ENCODE measurements at regions not wholly inside any gene's neighbourhood (a gene's known extent, or its start where the extent isn't known, plus 50 kb on each side); places are given as distances from the start of the nearest gene placed in this dataset.

DNA sequence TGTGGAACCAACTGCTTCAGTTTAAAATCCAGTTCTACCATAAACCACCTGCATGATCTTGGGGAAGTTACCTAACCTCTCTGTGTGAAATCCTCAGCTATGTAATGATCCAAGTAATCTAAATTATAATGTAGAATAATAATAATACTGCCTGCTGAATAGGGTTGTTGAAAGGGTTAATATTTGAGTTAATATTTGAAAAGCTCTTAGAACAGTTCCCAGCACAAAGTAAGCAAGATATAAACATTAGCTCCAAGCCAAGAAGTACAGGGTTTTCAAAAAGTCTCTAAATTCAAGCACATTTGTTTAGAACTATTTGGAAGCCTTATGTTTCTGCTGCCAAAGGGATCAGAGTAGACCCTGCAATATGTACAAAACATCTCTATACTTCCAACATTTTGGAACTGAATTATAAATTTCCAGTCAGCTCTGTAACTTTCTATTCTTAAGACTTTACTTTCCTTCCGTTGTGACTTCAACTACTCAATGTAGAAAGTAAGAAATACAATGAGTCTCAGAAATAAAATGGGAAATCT lies 76.7 kb upstream of the FAM9C start:
- TF ChIP-seq POLR2A (IDR thresholded peaks at IDR 0.05) = no peak
- TF ChIP-seq, protein P1, sequence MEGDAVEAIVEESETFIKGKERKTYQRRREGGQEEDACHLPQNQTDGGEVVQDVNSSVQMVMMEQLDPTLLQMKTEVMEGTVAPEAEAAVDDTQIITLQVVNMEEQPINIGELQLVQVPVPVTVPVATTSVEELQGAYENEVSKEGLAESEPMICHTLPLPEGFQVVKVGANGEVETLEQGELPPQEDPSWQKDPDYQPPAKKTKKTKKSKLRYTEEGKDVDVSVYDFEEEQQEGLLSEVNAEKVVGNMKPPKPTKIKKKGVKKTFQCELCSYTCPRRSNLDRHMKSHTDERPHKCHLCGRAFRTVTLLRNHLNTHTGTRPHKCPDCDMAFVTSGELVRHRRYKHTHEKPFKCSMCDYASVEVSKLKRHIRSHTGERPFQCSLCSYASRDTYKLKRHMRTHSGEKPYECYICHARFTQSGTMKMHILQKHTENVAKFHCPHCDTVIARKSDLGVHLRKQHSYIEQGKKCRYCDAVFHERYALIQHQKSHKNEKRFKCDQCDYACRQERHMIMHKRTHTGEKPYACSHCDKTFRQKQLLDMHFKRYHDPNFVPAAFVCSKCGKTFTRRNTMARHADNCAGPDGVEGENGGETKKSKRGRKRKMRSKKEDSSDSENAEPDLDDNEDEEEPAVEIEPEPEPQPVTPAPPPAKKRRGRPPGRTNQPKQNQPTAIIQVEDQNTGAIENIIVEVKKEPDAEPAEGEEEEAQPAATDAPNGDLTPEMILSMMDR (IDR thresholded peaks at IDR 0.05) = no peak
- H3K4me1 ChIP-seq = peaks cover 0 to 3% of the 10 kb centered on the region in 2 donors
- no peaks in the 10 kb centered on the region for H3K27me3 ChIP-seq
- no peaks in the 10 kb centered on the region for H3K36me3 ChIP-seq
- DNase-seq = no peak
- intact Hi-C loops (cut with DNase I; ENCODE audit: low total_unique reads) = no loop called here
- no peaks in the 10 kb centered on the region for H3K9me3 ChIP-seq
- H3K4me3 ChIP-seq = no peak overlapping the region
- H3K27ac ChIP-seq = peak overlapping the region; percentile 10 to 83

- Histone ChIP-seq H3K4me1 (peaks cover 0 to 3% of the 10 kb centered on the region in 2 donors), H3K27me3 (no peaks in the 10 kb centered on the region), H3K36me3 (no peaks in the 10 kb centered on the region), H3K27ac (peak overlapping the region; percentile 76 to 83), H3K9me3 (no peaks in the 10 kb centered on the region), H3K4me3 (no peak overlapping the region)
- intact Hi-C loops (cut with DNase I; ENCODE audit: low total_unique reads) = no loop called here
- peak in 1 of 2 donors; percentile 31 for DNase-seq
- TF ChIP-seq, protein P1 (IDR thresholded peaks at IDR 0.05) = no peak
- peak in 1 of 2 donors; percentile 8 for TF ChIP-seq POLR2A (IDR thresholded peaks at IDR 0.05)
Measured at GRCh38 chrX:13120017-13120416, 75.6 kb upstream of the FAM9C start.

DNA sequence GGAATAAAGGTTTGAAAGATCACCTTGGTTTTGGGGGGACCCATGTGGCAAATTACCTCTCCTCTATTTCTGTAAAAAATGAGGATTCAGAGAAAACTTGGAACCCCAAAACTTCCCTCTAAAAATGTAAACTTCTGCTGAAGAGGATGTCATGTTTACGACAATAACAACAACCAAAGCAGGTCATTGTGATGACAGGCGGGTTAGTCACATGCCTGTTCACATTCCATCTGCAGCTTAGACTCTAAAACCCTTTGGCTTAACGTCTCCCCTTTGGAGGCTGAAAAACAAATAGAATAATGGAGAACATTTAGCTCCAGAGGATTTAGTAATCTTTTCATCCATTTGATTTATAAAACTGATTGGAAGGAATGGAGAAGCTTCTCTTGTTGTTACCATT lies 75.0 kb upstream of the FAM9C start:
- Histone ChIP-seq H3K9me3 (no peaks in the 10 kb centered on the region), H3K36me3 (no peaks in the 10 kb centered on the region), H3K27me3 (no peaks in the 10 kb centered on the region), H3K27ac (peak overlapping the region; percentile 76 to 83), H3K4me3 (no peak overlapping the region), H3K4me1 (peaks cover 0 to 3% of the 10 kb centered on the region in 2 donors)
- TF ChIP-seq, protein P1 (IDR thresholded peaks at IDR 0.05) = no peak
- TF ChIP-seq POLR2A (IDR thresholded peaks at IDR 0.05) = no peak
- no peak for DNase-seq
- intact Hi-C loops (cut with DNase I; ENCODE audit: low total_unique reads) = no loop called here

DNA sequence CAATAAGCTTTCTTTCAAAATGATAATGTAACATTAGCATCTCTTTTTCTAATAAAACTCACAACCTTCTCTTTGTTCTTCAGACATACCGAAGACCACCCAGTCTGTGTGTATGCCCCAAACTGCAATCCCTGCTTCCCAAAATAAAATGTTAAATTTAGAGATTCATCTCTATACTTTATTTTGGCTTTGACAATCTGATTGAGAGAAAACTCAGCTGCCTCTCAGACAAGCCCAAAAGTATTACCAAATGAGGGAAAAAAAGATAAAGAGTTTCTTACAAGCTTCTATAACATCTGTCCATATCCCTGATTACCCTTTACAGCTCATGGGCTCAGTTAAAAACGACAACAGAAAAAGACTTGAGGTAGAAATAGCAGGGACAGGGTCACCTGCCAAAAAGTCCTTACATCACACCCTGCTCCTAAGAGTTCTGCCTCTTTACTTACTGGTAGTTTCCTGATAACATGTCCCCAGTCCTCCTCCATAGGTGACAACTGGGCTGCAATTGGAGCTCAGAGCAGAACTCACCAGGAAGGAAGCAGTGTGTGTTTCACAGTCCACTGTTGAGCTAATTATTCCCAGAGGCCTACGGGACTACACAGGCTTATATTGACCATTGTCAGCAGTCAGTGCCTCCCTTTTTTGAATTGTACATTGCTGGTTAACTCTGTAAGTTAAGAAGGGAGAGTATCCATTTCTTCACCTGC lies 70.9 kb upstream of the FAM9C start:
- TF ChIP-seq, protein P1 (IDR thresholded peaks at IDR 0.05) = no peak
- no peak for TF ChIP-seq POLR2A (IDR thresholded peaks at IDR 0.05)
- H3K36me3 ChIP-seq = no peaks in the 10 kb centered on the region
- H3K27me3 ChIP-seq = no peaks in the 10 kb centered on the region
- H3K4me1 ChIP-seq = no peaks in the 10 kb centered on the region
- H3K27ac ChIP-seq = peak overlapping the region in 1 of 2 donors; percentile 17
- no peaks in the 10 kb centered on the region for H3K9me3 ChIP-seq
- H3K4me3 ChIP-seq = no peak overlapping the region
- intact Hi-C loops (cut with DNase I; ENCODE audit: low total_unique reads) = no loop called here
- DNase-seq = no peak

DNA sequence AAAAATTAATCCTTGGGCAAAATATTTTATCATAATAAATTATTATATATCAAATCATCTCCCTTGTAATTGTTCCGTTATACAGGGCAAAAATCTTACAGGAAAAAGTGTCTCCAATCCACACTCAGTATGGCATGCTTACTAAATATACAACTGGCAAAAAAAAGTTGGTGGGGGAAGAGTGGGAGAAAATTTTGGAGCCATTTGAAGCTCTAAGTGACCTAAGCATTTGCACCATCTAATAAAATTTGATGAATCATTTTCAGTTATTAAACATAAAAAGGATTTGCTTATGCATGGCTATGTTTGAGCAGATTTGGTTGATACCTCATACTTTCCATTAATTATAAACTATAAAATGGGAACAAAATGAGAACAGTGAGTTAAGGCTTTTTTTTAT lies 68.1 kb upstream of the FAM9C start:
- Histone ChIP-seq H3K27me3 (no peaks in the 10 kb centered on the region), H3K4me1 (no peaks in the 10 kb centered on the region), H3K27ac (peak overlapping the region in 1 of 2 donors; percentile 74), H3K9me3 (no peaks in the 10 kb centered on the region), H3K36me3 (no peaks in the 10 kb centered on the region), H3K4me3 (no peak overlapping the region)
- intact Hi-C loops (cut with DNase I; ENCODE audit: low total_unique reads) = no loop called here
- DNase-seq = no peak
- TF ChIP-seq POLR2A (IDR thresholded peaks at IDR 0.05) = no peak
- TF ChIP-seq, protein P1 (IDR thresholded peaks at IDR 0.05) = no peak
